NB4 (cell line): ENCODE measurements at regions not wholly inside any gene's neighbourhood (a gene's known extent, or its start where the extent isn't known, plus 50 kb on each side); places are given as distances from the start of the nearest gene placed in this dataset.

Source experiments
- DNase-seq: peaks from one replicate; pipeline ENCODE4 v3.0.0; 2010; ENCODE audit warnings: low read depth
- H3K4me3 ChIP-seq: one replicate; pipeline ENCODE4 v1.5.1; 2011; ENCODE audit warnings: mild to moderate bottlenecking, low read depth, low read length, moderate library complexity
- CTCF ChIP-seq: IDR thresholded peaks from one replicate; pipeline ENCODE4 v1.5.1; 2012; ENCODE audit warnings: low read depth, low read length
- MAX ChIP-seq: IDR thresholded peaks from 2 replicates; pipeline ENCODE4 v1.6.1; 2011; ENCODE audit warnings: low read depth, low read length
- MYC ChIP-seq: IDR thresholded peaks from 2 replicates; pipeline ENCODE4 v1.6.1; 2011; ENCODE audit warnings: low read depth, low read length
- POLR2A ChIP-seq: IDR thresholded peaks from 2 replicates; pipeline ENCODE4 v1.6.1; 2011; ENCODE audit warnings: mild to moderate bottlenecking; ENCODE audit not compliant: insufficient read length; ENCODE audit errors: extremely low read depth

GRCh38 chr10:47109906-47110305, 190.1 kb upstream of the GDF10 start:
- H3K4me3 ChIP-seq = no peak overlapping the region
- no peak for DNase-seq
- TF ChIP-seq MYC = no peak
- TF ChIP-seq MAX = no peak
- TF ChIP-seq POLR2A = no peak
- no peak for TF ChIP-seq CTCF

GRCh38 chr10:47111329-47111862, 188.6 kb upstream of the GDF10 start:
- peak; percentile 16 for DNase-seq
- H3K4me3 ChIP-seq = no peak overlapping the region
- TF ChIP-seq MAX = no peak
- TF ChIP-seq MYC = no peak
- no peak for TF ChIP-seq POLR2A
- no peak for TF ChIP-seq CTCF

- H3K4me3 ChIP-seq = no peak overlapping the region
- DNase-seq = no peak
- no peak for TF ChIP-seq MYC
- no peak for TF ChIP-seq POLR2A
- no peak for TF ChIP-seq CTCF
- no peak for TF ChIP-seq MAX
These were observed 187.4 kb upstream of the GDF10 start for GRCh38 chr10:47112612-47113011.

- DNase-seq = no peak
These were observed 186.0 kb upstream of the GDF10 start for GRCh38 chr10:47113907-47114500.

GRCh38 chr10:47114680-47115186, 185.3 kb upstream of the GDF10 start:
- DNase-seq = no peak
- no peak overlapping the region for H3K4me3 ChIP-seq
- TF ChIP-seq MYC = no peak
- no peak for TF ChIP-seq POLR2A
- TF ChIP-seq CTCF = no peak

More at GRCh38 chr10:47113907-47114500, 186.0 kb upstream of the GDF10 start:
- no peak overlapping the region for H3K4me3 ChIP-seq
- TF ChIP-seq MAX (no peak), POLR2A (no peak), CTCF (no peak), MYC (no peak)
